B cell (primary cell): ENCODE measurements at regions not wholly inside any gene's neighbourhood (a gene's known extent, or its start where the extent isn't known, plus 50 kb on each side); places are given as distances from the start of the nearest gene placed in this dataset.

Experiments used
- CTCF ChIP-seq: fragments of 200-600 bp; IDR thresholded peaks from one replicate; pipeline ENCODE4 v1.8.0; 2022; ENCODE audit warnings: antibody characterized with exemption, mild to moderate bottlenecking
- EZH2 ChIP-seq: IDR thresholded peaks from 2 replicates; pipeline ENCODE4 v1.6.1; 2012; ENCODE audit warnings: borderline replicate concordance, low read depth, mild to moderate bottlenecking, moderate library complexity, low read length; ENCODE audit not compliant: insufficient read depth, poor library complexity, severe bottlenecking

DNA sequence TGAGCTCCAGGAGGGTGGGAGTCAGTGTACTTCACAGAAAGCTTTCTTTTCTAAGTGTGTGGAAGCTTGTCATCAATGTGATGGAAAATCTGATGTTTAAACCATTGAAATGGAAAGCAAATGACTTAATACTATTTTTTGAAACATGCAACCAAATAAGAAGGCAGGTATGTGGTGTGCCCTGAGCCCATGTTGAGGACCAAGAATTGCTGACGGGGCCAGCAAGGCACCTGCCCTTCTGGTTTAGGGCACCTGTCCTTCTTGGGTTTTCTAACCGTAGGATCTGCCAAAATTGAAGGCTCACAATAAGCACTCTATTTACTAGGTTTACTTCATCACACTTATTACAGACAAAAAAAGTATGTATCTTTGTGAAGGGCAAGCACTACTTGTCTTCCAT lies 537.7 kb downstream of the SOCS6 start:
- TF ChIP-seq CTCF (no peak), EZH2 (no peak)
